Esophagus squamous epithelium (tissue), 5 donors: ENCODE measurements at regions not wholly inside any gene's neighbourhood (a gene's known extent, or its start where the extent isn't known, plus 50 kb on each side); places are given as distances from the start of the nearest gene placed in this dataset.

ENCODE experiments used
- DNase-seq: peaks from one replicate; lab custom pipeline; 2025; lab: John Stamatoyannopoulos, UW
- H3K27ac ChIP-seq, 4 donors: fragments of 200-600 bp; sonication (generic); one replicate each; pipeline ENCODE4 v1.5.1; 2016 to 2019; ENCODE audit warnings: mild to moderate bottlenecking in 1 of 4
- H3K27me3 ChIP-seq, 4 donors: fragments of 200-600 bp; sonication (generic); 1 replicate in 3 of 4; 2 replicates in 1 of 4; pipeline versions ENCODE4 v1.5.1 to v1.6.0; 2017 to 2021; ENCODE audit warnings: antibody characterized with exemption in 1 of 4
- H3K36me3 ChIP-seq, 3 donors: fragments of 200-600 bp; sonication (generic); one replicate each; pipeline ENCODE4 v1.5.1; 2016 to 2019
- H3K4me1 ChIP-seq, 3 donors: fragments of 200-600 bp; sonication (generic); one replicate each; pipeline ENCODE4 v1.5.1; 2017 to 2019
- H3K4me3 ChIP-seq, 4 donors: fragments of 200-600 bp; sonication (generic); 1 replicate in 3 of 4; 2 replicates in 1 of 4; pipeline ENCODE4 v1.5.1; 2016 to 2019; ENCODE audit warnings: mild to moderate bottlenecking in 2 of 4, moderate library complexity in 1 of 4
- H3K9me3 ChIP-seq, 3 donors: fragments of 200-600 bp; sonication (generic); one replicate each; pipeline ENCODE4 v1.5.1; 2016 to 2019
- CTCF ChIP-seq, 6 experiments: fragments of 450-650 bp in 4 of 6; fragments of 200-600 bp in 2 of 6; sonication (generic) in 2 of 6; IDR thresholded peaks; one replicate each; pipeline ENCODE4 v1.5.1; 2016 to 2019; ENCODE audit warnings: antibody characterized with exemption in 6 of 6, mild to moderate bottlenecking in 4 of 6, moderate library complexity in 4 of 6
- POLR2A ChIP-seq, 4 donors: fragments of 450-650 bp; IDR thresholded peaks; one replicate each; pipeline ENCODE4 v1.6.1; 2017; ENCODE audit warnings: antibody characterized with exemption in 4 of 4, mild to moderate bottlenecking in 4 of 4, moderate library complexity in 3 of 4
- WGBS, 2 donors: methylation state at CpG; one replicate each; pipeline ENCODE4 v1.1.5; 2018; 5-methylcytosine and 5-hydroxymethylcytosine counted together
- intact Hi-C: fragments of 100-400 bp; cut with DNase I; formaldehyde crosslinking; loops from one replicate; pipeline ENCODE4 v1.15.0; 2022
- donor health status: DM: yes; HTN: yes; CAD: no.

- Histone ChIP-seq H3K4me3 (no peak overlapping the region), H3K27me3 (no peaks in the 10 kb centered on the region), H3K4me1 (peaks cover 0 to 18% (median 0%) of the 10 kb centered on the region in 3 donors), H3K9me3 (no peaks in the 10 kb centered on the region), H3K36me3 (no peaks in the 10 kb centered on the region), H3K27ac (no peak overlapping the region)
- intact Hi-C loops: no loop called here
- WGBS, 2 donors: 48 to 60% methylated on average over 6 of the region's 6 CpGs
- no peak for DNase-seq
- TF ChIP-seq POLR2A (IDR thresholded peaks at IDR 0.05) (no peak), CTCF (IDR thresholded peaks at IDR 0.05) (no peak)
Observed at GRCh38 chr10:21138769-21139340, 241.7 kb upstream of the NEBL start.

GRCh38 chr10:21135023-21135931 is 238.2 kb upstream of the NEBL start:
- TF ChIP-seq POLR2A (IDR thresholded peaks at IDR 0.05) (no peak), CTCF (IDR thresholded peaks at IDR 0.05) (no peak)
- peaks cover 0 to 18% (median 0%) of the 10 kb centered on the region in 3 donors for H3K4me1 ChIP-seq
- H3K27me3 ChIP-seq: no peaks in the 10 kb centered on the region
- no peak for DNase-seq
- WGBS, 2 donors: 37 to 43% methylated on average over 9 of the region's 10 CpGs
- peak overlapping the region in 1 of 4 donors; percentile 30 for H3K27ac ChIP-seq
- no peak overlapping the region for H3K4me3 ChIP-seq
- intact Hi-C loops: no loop called here
- H3K9me3 ChIP-seq: no peaks in the 10 kb centered on the region
- no peaks in the 10 kb centered on the region for H3K36me3 ChIP-seq

GRCh38 chr10:21134645-21135022 is 237.5 kb upstream of the NEBL start:
- no peak for DNase-seq
- 45 to 50% methylated on average over 7 of the region's 7 CpGs for WGBS, 2 donors

GRCh38 chr10:21130683-21131442 is 233.8 kb upstream of the NEBL start:
- intact Hi-C loops: no loop called here
- DNase-seq: no peak
- TF ChIP-seq POLR2A (IDR thresholded peaks at IDR 0.05): no peak
- TF ChIP-seq CTCF (IDR thresholded peaks at IDR 0.05): no peak
- WGBS, 2 donors: 71 to 80% methylated on average over 3 of the region's 3 CpGs
- no peak overlapping the region for H3K27ac ChIP-seq
- no peaks in the 10 kb centered on the region for H3K27me3 ChIP-seq
- no peaks in the 10 kb centered on the region for H3K36me3 ChIP-seq
- no peak overlapping the region for H3K4me3 ChIP-seq
- peaks cover 0 to 15% (median 0%) of the 10 kb centered on the region in 3 donors for H3K4me1 ChIP-seq
- no peaks in the 10 kb centered on the region for H3K9me3 ChIP-seq

More at GRCh38 chr10:21134645-21135022, 237.5 kb upstream of the NEBL start:
- Histone ChIP-seq H3K36me3 (no peaks in the 10 kb centered on the region), H3K27me3 (no peaks in the 10 kb centered on the region), H3K27ac (no peak overlapping the region), H3K4me1 (peaks cover 0 to 18% (median 0%) of the 10 kb centered on the region in 3 donors), H3K9me3 (no peaks in the 10 kb centered on the region), H3K4me3 (no peak overlapping the region)
- TF ChIP-seq POLR2A (IDR thresholded peaks at IDR 0.05) (no peak), CTCF (IDR thresholded peaks at IDR 0.05) (no peak)
- intact Hi-C loops: no loop called here
